Kidney capillary endothelial cell (primary cell): ENCODE measurements at regions not wholly inside any gene's neighbourhood (a gene's known extent, or its start where the extent isn't known, plus 50 kb on each side); places are given as distances from the start of the nearest gene placed in this dataset.

Source experiments
- DNase-seq: peaks from one replicate; pipeline ENCODE4 v3.0.0-alpha.2; 2018; ENCODE audit warnings: low spot score

DNA sequence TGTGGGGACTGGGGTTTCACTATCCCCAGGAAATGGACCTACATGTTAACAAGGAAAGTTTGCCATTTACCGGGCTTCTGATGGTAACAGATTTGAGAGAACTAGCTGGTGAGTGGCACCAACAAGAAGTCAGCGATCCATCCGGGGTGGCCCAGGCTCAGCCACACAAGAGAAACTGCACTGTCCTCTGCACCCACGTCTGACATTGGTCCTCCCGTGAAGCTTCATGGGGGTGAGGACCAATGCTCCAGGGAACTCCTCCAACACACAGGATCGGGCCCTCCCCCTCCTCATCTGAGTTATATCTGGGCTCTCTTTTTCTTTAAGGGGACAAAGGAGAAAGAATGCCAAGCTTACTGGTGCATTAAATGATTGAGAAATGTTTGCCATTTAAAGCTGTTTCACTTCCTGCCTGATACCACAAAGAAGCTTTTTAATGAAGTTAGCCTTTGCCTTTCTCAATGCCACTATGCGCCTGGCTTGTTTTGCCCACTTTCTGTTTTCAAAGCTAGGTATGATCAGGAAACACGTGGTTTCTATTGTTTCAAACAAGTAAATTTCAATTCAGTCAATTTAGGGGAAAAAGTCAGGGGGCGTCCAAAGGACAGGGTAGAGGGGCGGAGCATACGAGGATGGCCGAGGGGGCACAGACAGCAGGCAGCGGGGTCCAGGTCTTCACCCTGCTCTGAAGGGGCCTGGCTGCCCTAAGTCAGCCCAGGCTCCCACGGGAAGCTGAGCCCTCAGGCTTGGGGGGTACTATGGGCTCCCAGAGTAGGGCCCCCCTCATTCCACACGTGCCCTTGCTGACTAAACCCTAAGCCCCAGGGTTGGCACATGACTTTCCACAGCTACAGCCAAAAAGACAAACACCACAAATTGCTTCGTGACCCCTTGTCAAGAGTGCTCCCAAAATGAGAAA, 204.0 kb upstream of the ID2 start:
- no peak for DNase-seq

DNA sequence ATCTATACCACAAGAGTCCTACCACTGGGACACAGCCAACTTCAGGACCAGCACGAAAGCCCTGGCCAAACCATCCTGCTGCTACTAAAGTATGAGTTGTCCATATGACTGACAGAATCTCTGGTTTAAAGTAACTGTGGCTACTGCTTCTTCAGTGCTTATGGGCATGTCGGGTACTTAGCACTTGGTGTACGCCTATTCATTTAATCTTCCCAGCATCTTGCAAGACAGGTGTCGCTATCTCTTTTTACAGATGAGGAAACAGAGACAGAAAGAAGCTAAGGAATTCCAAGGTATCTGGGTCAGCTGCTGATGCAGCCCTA, 203.4 kb upstream of the ID2 start:
- no peak for DNase-seq

DNA sequence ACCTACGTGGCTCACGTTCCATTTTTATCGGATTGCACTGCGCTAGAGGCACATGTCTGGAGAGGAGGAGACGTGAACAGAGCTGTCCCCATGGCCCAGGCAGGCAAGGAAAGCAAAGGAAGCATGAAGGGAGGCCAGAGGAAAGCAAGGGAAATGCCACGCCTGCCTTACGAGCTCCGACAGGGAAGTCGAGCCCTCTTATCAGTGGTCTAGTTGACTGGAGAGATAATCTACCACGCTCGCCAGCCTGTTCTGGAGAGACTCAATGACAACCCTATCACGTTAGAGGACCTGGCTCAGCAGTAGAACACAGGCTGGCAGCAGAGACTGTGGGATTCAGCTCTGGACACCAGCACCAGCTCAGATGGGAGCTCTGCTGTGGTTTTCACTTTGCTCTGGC, 202.6 kb upstream of the ID2 start:
- no peak for DNase-seq

DNA sequence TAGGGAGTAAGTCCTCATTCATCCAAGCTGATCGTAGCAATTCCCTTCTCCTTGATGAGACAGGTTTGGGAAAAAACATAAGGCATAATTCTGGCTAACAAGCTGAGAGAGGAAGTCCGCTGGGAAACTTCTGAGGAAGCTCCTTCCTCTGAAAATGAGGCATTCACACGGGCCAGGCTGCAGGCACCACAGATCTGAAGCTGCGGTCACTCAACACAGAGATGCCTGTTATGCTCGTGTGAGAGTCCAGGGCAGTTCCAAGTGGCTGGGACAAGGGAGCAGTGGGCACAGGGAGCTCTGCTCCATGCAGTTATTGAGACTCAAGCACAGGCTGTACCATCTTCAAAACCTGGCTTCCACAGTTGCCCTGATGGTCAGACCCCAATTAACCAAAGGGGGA, 200.9 kb upstream of the ID2 start:
- DNase-seq = no peak

DNA sequence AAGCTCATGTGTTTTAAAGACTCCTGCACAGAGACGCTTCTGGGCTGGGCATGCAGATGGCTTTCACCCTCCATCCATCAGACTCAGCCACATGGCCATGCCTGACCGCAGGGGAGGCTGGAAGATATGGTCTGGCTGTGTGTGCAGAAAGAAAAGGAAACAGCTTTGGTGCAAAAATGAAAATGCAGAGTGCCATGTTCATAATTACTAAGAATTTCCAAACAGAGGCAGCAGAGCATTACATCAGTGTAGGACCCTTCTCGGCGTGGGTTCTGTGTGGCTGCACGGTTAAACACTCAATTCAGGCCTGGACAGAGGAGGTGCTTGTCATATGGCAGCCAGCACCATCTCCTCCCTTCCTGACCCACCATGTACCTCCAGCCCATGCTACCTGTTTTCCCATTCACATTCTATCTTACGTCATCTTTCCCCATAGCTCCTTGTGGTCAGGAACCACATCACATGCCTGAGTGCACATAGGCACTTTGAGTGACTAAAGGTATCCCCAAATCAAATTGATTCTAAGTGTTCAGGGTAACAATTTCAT, 200.3 kb upstream of the ID2 start:
- DNase-seq = no peak

DNA sequence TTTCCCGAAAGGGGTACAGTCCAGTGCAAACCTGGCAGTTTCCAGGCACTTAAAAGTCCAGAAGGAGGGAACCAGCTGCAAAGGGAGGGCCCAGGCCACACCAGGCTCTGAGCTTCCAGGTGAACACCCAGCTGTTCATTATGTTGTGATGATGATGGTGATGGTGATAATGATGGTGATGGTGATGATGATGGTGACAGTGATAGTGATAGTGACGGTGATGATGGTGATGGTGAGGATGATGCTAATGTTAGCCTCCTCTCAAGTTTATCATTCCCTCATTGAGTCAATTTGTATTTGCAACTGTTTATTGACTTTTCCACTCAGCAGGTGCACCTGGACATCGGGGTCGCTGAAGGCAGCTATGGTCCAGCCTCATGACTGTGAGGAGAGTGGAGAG, 199.4 kb upstream of the ID2 start:
- no peak for DNase-seq

DNA sequence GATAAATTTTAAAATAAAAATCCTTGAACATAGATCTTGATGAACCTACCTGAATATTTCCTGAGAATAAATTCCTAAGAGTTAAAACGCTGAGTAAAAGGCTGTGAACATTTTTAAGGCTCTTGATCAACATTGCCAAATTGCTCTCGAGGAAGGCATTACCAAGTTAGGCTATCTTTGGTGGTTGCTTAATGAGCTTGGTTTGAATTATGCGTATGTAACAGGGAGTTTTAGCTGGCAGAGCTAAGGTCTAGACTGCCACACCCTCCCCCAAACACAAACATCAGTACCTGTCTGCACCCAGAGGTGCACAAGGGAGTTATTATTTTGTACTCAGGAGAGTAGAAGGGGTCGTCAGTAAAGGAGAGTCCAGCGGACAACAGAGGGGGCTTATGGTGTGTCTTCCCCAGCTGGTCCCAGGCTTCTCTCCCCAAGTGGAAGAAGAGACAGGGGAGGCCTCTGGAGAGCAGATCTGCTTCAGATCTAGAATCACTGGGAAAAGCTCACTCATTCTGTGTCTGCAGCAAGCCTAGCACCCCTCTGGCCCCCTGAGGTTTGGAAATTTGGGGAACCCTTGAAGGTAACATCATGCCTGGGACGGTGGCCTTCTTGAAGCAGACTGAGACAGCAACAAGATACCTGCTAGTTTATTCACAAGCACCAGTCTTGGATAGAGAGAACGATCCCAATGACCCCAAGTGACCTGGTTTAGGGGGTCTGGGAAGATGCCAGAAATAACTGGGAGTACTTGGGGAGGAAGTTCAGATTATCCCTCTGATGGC, 197.2 kb upstream of the ID2 start:
- DNase-seq = no peak

DNA sequence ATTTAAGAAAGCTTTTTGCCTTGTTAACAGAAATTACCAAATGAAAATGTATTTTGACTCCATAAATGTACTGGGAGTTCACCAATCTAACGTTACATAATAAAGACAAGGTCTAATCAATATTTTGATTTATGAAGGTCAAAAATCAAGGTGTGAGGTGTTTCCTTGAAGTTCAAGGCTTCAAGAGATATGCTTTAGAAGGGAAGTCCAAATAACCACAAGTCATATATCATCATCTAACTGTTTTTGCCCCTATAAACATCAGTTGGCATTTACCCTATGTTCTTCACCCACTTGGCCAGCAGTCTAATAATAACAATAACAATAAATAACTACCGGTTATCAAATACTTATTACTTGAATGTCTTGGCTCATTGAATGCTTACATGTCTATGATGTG, 196.1 kb upstream of the ID2 start:
- no peak for DNase-seq

DNA sequence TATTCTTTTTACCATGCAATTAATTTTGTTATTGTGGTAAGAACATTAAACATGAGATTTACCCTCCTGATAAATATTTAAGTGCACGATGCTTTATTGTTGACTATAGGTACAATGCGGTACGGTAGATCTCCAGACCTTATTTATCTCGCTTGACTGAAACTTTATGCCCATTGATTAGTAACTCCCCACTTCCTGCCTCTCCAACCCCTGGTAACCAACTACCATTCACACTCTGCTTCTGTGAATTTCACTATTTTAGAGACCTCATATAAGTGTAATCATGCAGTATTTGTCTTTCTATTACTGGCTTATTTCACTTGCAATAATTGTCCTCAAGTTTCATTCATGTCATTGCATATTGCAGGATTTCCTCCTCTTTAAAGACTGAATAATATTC, 195.7 kb upstream of the ID2 start:
- no peak for DNase-seq

DNA sequence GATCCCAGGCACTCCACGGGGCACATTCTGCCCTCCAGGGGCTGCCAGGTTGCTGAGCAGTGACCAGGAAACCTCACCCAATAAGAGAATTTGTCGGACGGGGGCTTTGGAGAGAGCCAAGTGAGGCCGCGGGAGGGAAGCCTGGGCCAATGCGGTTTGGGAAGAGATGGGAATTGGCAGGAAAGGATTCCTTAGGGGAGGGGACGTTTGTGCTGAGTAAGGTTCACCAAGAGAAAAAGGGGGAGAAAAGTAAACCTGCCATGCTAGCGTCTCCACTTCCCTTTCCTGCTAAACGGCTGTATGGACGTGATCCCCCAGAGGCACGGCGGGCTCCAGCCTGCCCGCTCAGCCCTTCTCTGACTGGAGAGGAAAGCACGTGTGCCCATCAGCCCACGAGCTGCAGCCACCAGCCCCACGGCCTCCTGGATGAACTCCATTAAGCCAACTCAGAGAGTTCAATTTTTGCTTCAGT, 194.4 kb upstream of the ID2 start:
- DNase-seq = no peak

DNA sequence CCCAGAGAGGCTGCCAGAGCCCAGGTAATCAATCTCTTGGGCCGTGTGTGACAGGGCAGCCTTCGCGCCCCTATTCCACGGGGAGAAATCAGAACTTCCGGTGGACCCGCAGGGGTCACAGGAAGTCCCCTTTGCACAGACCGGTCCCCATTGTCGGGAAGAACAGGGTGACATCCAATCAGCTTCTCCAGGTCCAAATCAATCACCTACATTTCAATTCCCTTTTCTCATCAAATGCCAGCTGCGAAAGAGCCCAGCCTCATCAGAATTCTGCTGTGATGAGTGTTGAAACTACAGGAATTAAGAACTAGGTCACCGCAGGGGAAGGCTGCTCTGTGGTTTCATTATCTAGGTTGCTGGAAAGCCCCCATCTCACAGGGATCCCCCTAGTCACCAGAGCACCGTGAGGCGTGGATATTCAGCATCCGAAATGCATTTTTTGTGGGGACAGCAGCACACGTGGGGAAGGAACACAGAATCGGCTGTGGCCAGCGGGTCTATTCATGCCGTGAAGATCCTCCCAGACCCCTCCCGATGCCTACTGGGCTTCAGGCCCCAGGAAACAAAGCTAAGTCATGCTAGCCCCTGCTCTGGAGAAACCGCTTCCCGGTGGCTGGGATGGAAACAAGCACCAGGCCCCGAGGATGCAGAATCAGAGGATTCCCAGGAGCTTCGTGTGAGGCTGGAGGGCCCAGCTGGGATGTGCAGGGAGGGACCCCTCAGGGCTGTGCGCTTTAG, 193.7 kb upstream of the ID2 start:
- DNase-seq = no peak

DNA sequence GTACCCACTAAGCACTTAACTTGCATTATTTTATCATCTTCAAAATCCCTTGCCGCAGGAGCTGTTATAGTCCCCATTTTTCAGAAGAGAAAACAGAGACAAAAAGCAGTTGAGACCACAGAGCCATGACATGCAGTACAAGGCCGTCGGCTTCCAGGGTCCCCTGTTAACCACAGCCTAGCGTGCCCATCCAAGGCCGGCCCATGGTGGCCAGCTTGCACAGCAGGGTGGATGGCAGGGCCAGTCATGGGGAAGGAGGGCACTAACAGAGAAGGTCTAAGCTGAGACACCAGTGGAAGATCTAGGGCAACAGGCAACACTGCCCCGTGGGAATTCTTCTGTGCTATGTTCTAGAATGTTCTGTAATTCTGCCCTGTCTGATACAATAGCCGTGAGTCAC, 192.6 kb upstream of the ID2 start:
- no peak for DNase-seq

DNA sequence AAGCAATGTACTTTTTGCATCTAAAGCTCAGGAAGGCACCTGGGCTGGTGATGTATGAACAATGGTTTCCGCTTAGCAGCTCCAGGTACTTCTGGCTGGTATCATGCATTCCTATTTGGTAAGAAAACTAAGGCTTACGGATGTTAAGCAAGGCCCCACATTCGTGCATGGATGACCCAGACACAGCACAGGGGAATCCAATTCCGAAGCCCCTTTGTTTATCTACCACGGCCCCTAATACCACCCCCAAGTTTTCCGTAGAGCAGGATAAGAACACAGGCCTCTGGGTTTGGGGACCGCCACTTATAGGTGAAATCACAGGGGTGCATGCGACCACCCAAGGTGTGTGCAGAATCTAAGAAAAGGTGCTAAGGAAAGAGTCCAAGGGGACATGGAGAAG, 192.1 kb upstream of the ID2 start:
- no peak for DNase-seq

DNA sequence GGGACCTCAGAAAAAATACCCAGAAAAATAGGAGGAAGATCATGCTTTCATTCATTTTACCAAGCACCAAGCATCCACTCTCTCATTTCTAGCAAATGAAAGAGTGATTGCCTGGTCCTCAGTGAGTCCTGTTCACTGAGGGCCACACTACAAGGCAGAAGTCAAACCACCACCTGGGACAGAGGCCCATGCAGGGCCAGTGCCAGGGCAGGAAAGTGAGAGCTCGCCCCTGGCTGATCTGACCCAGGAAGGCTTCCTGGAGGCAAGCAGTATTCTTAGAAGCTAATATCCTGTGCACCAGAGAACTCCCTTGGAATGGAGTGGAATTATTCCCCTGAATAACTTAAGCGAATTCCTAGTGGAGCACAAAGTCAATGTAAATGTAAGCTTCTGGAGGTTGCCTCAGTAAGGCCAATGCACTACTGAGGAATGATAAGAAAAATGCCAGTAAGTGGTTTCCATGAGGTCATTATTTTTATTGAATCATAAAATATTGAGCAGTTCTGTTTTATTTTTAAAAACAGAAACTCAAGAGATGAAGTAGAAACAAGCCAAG, 191.6 kb upstream of the ID2 start:
- DNase-seq = no peak

DNA sequence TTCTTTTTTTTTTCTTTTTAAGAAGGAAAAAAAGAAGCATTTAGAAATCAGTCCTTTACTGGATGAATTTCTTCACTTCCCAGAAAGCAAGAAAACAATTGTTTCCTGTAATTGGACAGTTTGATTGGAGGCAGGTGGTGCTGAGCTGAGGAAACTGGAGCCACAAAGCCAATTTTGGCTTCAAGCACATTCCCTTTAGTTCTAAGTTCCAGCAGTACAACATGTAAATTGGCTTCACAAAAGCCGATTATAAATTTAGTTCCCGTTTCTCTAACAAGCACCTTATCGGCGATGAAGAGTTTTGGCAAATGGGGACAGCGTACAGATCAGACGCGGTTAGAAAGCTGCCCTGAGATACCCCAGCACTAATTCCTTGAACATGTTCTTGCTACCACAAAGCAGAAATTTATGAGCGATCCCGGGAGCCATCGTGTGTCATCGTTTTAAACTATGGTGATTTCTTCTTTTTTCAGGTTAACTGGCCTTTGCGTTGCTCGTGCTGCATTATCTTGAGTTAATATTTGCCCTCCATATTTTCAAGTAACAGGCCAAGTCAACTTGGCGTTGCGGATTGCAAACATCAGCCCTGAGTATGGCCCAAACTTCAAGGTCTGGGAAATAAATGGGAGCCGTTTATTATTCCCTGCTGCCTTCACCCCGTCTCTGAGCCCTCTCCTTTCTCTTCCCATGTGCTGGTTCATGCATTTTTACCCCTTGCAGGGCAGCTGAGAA, 190.4 kb upstream of the ID2 start:
- DNase-seq = no peak

DNA sequence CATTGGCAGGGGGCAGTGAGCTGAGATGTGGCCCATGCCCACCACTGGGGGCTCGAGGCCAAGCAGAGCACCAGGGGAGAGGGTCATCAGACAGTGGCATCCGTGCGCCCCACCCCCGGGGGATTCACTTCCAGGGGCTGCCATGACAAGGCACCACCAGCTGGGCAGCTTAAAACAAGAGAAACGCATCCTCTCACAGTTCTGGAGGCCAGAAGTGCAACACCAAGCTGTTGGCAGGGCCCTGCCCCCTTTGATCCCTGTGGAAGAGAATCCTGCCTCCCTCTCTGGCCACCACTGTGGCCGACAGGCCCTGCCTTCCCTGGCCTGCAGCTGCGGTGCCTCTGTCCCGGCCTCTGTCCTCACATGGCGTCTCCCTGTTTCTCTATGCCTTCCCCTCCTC, 187.7 kb upstream of the ID2 start:
- DNase-seq = no peak

DNA sequence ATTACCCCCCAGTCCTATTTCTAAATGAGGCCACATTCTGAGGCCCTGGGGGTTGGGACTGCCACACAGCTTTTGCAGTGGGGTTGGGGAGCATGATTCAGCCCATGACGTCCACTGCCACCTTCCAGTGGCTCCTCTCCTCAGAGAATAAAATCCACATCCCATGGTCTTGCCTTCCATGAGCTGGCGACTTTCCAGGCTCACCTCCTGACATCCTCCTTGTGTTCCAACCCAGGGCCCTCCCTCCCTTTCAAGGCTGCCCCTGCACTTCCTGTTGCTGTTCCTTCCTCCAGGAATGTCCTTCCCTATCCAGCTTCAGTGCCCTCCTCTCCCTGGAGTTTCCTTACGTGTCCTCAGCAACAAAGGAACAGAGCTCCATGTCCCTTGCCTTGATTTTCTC, 187.3 kb upstream of the ID2 start:
- peak; percentile 22 for DNase-seq

DNA sequence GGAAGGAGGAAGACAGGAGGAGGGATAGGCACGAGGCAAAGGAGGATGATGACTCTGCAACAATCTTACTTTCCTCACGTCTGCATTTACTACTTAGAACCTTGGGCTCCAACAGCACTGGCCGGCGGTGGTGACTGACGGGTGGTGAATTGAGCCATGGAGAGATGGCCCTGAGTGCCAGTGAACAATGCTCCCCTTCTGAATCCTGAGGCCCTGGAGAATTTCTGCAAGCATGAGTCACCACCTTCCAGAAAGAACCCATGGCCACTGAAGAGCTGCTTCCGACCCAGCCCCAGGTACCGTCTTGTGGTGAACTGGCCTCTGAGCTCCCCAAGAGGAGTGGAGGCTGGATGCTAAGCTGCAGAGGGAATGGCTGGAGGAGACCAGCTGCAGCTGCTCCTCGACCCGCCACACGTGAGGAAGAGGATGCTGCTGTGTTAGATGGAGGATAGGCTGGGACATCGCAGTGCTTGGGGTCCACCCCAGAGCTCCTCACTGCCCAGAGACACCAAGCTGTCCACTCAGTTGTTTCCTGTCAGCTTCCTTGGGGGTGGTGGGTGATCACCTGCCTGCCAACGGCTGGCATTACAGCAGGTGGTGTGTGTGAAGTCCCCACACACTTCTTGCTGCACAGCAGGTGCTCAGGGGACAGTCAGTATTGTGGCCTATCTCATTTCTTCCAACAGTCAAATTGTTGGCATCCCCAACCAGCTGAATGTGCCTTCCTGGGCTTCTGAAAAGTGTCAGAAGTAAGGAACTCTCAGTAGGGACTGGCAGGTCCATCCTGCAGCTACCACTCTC, 186.5 kb upstream of the ID2 start:
- DNase-seq = no peak

DNA sequence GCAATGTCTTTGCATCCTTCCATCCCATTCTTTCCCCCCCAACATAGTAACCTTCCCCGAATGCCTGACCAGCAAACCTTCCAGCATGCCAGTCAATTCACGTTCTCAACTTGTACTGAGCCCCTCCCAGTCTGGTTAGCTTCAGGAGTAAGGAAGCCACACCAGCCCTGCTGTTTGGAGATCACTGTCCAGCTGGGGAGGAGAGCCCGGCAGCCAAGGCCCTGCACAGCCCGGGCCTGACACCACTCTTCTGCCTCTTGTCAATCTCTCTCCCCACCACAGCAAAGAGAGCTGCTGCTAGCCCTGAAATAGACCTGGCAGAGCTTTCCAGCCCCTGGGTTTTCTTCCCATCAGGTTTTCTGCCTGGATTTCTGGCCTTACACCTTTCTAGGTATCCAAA, 185.8 kb upstream of the ID2 start:
- DNase-seq = no peak

DNA sequence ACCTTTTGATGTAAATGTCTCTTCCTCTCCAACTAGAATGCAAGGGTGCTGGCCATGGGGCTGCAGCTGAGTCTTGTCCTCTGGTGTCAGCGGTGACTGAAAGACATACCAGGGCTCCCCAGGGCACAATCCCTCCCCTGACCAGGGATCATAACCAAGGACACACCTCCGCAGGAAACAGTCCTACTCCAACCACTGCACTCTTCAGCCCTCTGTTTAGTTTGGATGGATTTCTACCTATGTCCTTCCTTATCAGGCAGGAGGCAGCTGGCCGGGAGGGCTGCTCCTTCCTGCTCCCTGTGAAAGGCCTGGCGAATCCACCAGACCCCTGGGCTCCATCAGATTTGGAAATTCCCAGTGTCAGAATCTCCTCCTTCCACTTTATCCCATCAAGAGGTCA, 185.2 kb upstream of the ID2 start:
- DNase-seq = no peak

DNA sequence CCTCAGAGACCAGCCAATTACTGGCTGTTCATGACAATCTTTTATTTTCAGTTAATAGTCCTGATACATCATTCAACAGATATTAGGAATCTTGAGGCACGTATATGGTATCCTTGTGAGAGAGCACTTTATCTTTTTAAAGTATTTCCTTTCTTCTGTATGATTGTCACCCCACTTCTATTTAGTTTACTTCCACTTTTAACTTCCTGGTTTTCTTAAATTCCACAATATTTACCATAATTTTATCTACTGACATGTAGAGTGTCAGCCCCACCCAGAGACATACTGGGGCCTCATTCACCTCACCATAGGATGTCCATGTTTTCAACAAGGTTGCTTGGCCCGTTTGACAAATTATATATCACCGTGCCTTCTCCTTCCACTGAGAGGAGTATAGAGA, 182.9 kb upstream of the ID2 start:
- DNase-seq = no peak
